GM21367 (cell line): ENCODE measurements at regions not wholly inside any gene's neighbourhood (a gene's known extent, or its start where the extent isn't known, plus 50 kb on each side); places are given as distances from the start of the nearest gene placed in this dataset.
"Not testable (repeated sequence)": the region's sequence is repeated elsewhere in the genome, so short reads cannot be mapped to it uniquely, and the experiment has no call there.

ENCODE experiments used
- ATAC-seq: cut with Tn5 transposase; IDR thresholded peaks from one replicate; pipeline ENCODE4 v1.9.1; 2021; ENCODE audit not compliant: unreplicated experiment

DNA sequence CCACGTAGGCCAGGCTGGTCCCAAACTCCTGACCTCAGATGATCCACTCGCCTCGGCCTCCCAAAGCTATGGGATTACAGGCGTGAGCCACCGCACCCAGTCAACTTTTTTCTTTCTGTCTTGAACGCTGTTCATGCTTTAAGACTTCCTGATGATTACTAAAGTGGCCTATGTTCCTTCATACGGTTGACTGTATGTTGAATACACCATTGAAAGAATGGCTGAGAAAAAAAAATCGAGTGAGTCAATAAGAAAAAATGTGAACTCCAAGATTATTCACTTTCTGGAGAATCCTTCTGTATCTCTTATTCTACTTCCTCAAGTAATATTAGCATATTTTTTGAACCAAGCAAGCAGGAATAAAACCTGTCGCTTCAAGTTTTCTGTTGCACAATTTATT lies 955.0 kb downstream of the GATA3 start:
- ATAC-seq, result no peak

DNA sequence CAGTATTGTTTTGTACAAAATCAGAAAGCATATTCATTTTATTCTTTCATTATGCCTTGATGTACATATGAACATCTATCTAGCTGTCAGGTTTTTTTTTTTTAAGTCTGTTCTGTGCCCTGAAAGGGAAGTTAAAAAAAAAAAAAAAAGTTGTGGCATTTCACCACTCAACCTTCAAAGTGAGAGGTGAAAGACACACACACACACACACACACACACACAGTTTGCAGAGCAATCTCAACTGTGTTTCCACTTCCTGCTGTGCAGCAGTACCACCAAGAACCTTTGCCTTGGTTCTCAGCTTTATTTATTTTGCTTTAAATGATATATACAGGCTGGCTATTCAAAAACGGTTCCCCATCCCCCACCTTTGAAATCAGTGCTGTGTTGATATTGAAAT lies 955.6 kb downstream of the GATA3 start:
- no peak for ATAC-seq

GRCh38 chr10:9010931-9011670 lies 956.6 kb downstream of the GATA3 start:
- no peak for ATAC-seq

DNA sequence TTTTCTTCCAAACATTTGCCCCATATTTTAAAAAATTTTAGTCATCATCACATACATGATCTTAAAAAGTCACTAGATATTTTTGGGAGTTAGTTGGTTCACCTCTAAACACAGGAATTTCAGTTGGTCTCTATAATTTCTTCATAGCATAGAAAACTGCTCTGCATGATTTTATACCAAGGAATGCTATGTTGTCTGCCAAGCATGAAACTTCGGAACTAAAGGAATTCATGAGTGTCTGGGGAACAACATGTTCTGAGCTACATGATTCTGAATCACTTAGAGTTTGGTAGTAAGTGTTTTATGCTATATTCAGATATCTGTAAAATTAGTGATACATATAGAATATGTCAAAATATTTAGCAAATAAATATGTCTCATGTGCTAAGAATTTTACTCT lies 957.8 kb downstream of the GATA3 start:
- ATAC-seq, result no peak

GRCh38 chr10:9015005-9015404 lies 960.5 kb downstream of the GATA3 start:
- ATAC-seq, result no peak

DNA sequence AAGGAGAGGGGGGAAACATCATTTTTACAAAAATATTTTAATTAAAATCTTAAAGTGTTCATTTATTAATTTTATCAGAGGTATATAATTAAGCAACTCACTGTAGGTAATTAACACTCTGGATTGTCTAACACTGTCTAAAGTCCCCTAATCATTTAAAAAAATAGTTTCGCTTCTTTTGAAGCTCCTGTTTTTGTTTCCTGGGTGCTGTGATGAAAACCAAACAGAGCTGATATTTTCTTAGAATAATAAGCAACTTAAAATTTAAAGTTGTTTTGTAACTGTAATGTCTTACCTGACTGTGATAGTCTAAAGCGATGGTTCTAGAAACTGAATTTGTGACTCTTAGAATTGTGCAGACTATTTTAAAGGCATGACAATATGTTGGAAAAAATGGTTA lies 961.0 kb downstream of the GATA3 start:
- ATAC-seq, result no peak

GRCh38 chr10:9016930-9017329 lies 962.4 kb downstream of the GATA3 start:
- ATAC-seq, result no peak

DNA sequence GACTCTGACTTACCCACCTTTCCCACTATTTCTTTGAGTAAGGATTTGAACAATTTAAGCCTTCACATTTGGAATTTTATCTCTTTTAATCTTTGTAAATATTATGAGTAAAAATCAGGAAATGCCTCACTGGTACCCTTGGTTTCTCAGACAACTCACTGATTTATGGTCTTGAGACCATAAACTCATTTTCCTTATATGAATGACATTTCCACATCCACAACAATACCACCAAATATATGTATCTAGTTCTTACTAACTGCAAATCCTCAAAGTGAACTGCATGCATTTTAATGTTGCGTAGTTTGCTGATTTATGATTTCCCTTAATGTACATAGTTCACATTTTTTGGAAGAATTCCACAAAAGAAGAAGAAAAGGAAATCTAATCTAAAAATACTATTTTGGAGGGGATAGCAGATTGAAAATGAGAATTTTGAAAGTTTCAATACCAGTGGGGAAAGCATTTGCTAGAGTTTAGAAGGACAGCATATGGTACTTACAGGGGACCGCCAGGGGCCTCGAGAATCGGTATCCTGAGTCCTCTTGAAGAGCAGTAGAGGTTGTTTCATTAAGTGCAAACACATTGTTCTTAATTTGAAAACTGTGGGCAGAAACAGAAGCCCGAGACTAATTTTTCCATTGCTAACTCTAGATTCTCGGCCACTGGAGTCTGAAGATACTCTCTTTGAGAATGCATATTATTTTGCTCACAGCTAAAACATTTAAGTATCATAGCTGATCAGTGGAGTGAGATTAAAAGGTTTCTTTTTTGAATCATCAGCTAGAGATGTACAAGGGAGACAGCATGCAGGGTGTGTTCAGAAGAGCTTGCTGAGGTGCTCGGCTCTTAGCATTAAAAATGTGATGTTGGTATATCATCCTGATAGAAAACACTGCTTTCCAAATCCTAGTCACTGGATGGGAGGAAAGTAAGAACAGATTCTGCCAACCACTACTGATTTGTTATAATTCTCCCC lies 964.0 kb downstream of the GATA3 start:
- ATAC-seq, result no peak

DNA sequence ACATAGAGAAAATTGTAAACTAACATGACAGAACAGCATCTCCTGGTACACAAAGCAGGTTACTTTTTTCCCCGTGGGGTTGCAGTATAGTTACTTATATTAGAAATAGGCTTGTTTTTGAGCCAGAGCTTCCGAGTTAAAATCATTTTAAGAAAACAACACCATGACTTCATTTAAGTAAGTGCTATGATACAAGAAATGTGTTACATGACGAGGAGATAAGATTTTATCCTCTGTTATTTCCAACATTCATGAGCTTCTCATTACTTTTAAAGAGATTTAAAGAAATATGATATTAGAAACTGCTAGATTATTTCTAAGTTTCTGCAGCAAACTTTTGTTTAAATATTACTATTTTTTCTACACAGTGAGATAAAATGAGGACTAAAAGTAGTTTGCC lies 968.7 kb downstream of the GATA3 start:
- no peak for ATAC-seq

DNA sequence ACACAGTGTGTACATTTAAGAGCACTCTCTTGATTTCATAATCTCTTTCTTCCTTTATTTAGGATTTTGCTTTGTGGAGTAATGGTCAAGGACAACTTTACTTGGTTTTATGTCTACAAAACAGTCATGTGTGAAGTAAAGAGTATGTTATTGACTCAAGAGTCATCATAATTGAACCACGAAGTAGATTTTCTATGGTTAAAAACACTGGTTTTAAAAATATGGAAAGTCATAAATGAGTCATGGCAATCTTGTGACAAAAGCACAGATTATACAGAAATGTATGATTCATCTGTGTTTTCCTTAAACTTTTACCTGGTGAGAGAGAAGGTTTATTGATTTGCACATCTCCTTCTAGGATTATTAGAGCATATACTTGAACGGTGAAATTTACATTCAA lies 969.7 kb downstream of the GATA3 start:
- no peak for ATAC-seq

GRCh38 chr10:9028231-9028630 lies 973.7 kb downstream of the GATA3 start:
- ATAC-seq, result no peak

DNA sequence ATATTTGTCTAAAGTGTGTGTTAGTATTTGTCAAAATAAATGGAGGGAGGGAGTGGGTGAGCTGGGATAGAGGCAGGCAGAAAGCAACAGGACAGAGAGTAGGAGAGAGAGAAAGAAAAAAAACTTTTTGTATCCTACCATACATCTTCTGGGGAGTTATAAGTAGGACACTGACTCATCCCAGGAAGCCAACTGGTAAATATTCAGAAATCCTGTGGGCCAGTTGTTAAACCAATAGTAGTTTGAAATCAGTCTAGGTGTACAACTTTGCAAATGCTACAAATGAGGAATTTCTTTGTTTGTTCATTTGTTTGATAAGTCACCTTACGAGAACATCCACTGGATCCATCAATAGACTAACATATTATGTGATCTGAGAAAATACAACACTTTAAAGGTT lies 980.9 kb downstream of the GATA3 start:
- no peak for ATAC-seq

GRCh38 chr10:9036711-9037204 lies 982.3 kb downstream of the GATA3 start:
- ATAC-seq, result no peak

- no peak for ATAC-seq
Measured at GRCh38 chr10:9038146-9038714, 983.7 kb downstream of the GATA3 start.

DNA sequence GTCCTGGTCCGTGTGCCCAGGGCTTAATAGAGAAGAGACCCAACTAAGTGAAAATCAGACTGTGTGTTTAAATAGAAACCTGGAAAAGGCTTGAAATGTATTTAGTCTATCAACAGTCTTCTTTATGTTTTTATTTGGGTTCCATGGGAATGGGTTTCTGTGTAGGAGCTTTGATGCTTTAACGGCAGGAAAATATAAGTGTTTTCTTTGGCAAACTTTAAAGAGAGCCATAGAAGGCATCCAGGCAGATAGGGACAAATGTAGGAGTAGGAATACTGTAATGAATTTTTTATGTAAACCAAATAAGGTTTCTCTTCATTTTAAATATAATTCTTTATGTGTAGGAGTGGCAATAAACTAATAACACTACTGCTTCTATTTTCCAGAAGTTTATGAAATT lies 989.0 kb downstream of the GATA3 start:
- ATAC-seq, result no peak

DNA sequence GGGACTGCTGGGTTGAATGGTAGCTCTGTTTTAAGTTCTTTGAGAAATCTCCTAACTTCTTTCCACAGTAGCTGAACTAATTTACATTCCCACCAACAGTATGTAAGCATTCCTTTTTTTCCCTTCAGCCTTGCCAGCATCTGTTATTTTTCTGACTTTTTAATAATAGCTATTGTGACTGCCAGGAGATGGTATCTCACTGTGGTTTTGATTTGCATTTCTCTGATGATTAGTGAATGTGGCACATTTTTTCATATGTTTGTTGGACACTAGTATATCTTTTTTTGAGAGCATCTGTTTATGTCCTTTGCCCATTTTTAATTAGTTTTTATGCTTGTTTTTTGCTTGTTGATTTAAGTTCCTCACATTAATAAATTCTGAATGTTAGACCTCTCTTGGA lies 990.8 kb downstream of the GATA3 start:
- ATAC-seq, result no peak

GRCh38 chr10:9051328-9051974 lies 997.0 kb downstream of the GATA3 start:
- ATAC-seq, result no peak

DNA sequence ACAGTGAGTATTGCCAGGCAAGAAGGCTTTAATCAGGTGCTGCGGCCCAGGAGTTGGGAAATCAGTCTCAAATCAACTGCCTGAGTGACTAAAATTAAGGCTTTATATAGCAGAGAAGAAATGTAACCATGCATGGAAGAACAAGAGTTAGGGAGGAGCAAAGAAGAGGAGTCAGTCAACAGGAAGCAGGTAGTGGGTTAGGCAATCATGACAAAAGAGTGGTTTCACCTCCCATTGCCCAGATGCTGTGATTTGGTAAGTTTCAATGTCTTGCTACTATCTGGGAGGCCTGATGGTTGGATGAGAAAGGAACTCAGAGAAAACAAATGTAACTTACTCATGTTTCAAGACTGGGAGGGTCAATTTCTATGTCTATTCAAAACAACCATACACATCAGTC lies 998.3 kb downstream of the GATA3 start:
- ATAC-seq, result no peak

- ATAC-seq, result no peak
Measured at GRCh38 chr10:9056521-9056920, 1002.0 kb downstream of the GATA3 start.

DNA sequence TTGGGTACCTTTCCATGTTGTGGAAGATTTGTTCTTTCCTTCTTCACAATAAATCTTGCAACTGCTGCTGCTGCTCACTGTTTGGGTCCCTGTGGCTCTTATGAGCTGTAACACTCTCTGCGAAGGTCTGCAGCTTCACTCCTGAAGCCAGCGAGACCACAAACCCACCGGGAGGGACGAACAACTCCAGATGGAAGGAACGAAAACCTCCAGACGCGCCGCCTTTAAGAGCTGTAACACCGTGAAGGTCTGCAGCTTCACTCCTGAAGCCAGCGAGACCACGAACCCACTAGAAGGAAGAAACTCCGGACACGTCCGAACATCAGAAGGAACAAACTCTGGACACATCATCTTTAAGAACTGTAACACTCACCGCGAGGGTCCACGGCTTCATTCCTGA lies 1002.8 kb downstream of the GATA3 start:
- ATAC-seq, result not testable (repeated sequence)

- ATAC-seq, result no peak
Measured at GRCh38 chr10:9060314-9060713, 1005.8 kb downstream of the GATA3 start.
